Neural crest cell (in vitro differentiated cells): ENCODE measurements at regions not wholly inside any gene's neighbourhood (a gene's known extent, or its start where the extent isn't known, plus 50 kb on each side); places are given as distances from the start of the nearest gene placed in this dataset.

Experiments used
- DNase-seq: peaks from one replicate; pipeline ENCODE4 v3.0.0; 2021; ENCODE audit warnings: low read depth, mixed read lengths, low spot score
- H3K27ac Mint-ChIP-seq: one replicate; pipeline ENCODE4 v1.8.0; 2021; ENCODE audit warnings: mild to moderate bottlenecking, mixed read lengths; ENCODE audit not compliant: unreplicated experiment
- H3K27me3 Mint-ChIP-seq: 2 replicates; pipeline ENCODE4 v1.8.0; 2021; ENCODE audit warnings: low read depth, mild to moderate bottlenecking, mixed read lengths
- H3K36me3 Mint-ChIP-seq: 2 replicates; pipeline ENCODE4 v1.8.0; 2021; ENCODE audit warnings: low read depth, mild to moderate bottlenecking, mixed read lengths
- H3K4me1 Mint-ChIP-seq: 2 replicates; pipeline ENCODE4 v1.8.0; 2021; ENCODE audit warnings: mixed read lengths
- H3K4me3 Mint-ChIP-seq: one replicate; pipeline ENCODE4 v1.8.0; 2021; ENCODE audit warnings: mild to moderate bottlenecking, mixed read lengths
- H3K9me3 Mint-ChIP-seq: 2 replicates; pipeline ENCODE4 v1.8.0; 2021; ENCODE audit warnings: mixed read lengths
- CTCF ChIP-seq: fragments of 200-600 bp; sonication (generic); conservative IDR thresholded peaks from 2 replicates; pipeline ENCODE4 v1.5.0; 2021; ENCODE audit warnings: antibody characterized with exemption, mild to moderate bottlenecking

GRCh38 chrX:39399387-39399786, 598.1 kb downstream of the MID1IP1 start:
- H3K4me3 Mint-ChIP-seq, result no peak overlapping the region
- H3K27ac Mint-ChIP-seq, result no peak overlapping the region
- H3K36me3 Mint-ChIP-seq, result no peaks in the 10 kb centered on the region
- no peak for TF ChIP-seq CTCF
- no peak for DNase-seq
- peaks cover 2% of the 10 kb centered on the region for H3K9me3 Mint-ChIP-seq
- H3K4me1 Mint-ChIP-seq, result peaks cover 5% of the 10 kb centered on the region
- H3K27me3 Mint-ChIP-seq, result no peaks in the 10 kb centered on the region

- Mint-ChIP-seq H3K36me3 (no peaks in the 10 kb centered on the region), H3K4me3 (no peak overlapping the region), H3K4me1 (peaks cover 5% of the 10 kb centered on the region), H3K9me3 (peaks cover 2% of the 10 kb centered on the region), H3K27ac (no peak overlapping the region), H3K27me3 (no peaks in the 10 kb centered on the region)
- no peak for DNase-seq
- TF ChIP-seq CTCF, result no peak
Measured at GRCh38 chrX:39401483-39402110, 600.3 kb downstream of the MID1IP1 start.

GRCh38 chrX:39402158-39402557, 600.9 kb downstream of the MID1IP1 start:
- no peak for DNase-seq
- no peak for TF ChIP-seq CTCF
- Mint-ChIP-seq H3K4me3 (no peak overlapping the region), H3K4me1 (peaks cover 5% of the 10 kb centered on the region), H3K27me3 (peaks cover 2% of the 10 kb centered on the region), H3K9me3 (peaks cover 2% of the 10 kb centered on the region), H3K27ac (no peak overlapping the region), H3K36me3 (no peaks in the 10 kb centered on the region)

DNA sequence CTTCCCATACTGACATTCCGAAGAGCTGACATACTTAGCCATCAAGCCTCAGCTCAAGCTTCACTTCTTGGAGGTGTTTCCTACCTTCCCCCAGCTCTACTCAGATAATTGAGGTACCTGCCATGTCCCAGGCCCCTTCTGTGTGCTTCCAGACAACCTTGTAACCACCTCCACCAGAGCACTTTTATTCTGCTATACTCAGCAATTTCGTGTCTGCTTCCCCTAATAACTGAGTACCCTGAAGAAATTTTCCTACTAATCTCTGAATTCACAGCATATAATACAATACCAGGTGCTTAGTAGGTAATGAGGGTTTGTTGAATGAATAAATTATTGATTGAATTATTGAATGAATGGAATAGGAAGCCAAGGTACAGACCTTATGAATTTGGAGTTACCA, 605.5 kb downstream of the MID1IP1 start:
- Mint-ChIP-seq H3K36me3 (no peaks in the 10 kb centered on the region), H3K9me3 (no peaks in the 10 kb centered on the region), H3K27ac (no peak overlapping the region), H3K27me3 (peaks cover 2% of the 10 kb centered on the region), H3K4me3 (no peak overlapping the region), H3K4me1 (peaks cover 9% of the 10 kb centered on the region)
- DNase-seq, result no peak
- no peak for TF ChIP-seq CTCF

GRCh38 chrX:39409246-39409917, 608.1 kb downstream of the MID1IP1 start:
- no peak for TF ChIP-seq CTCF
- Mint-ChIP-seq H3K9me3 (peaks cover 3% of the 10 kb centered on the region), H3K27me3 (peaks cover 2% of the 10 kb centered on the region)

More at GRCh38 chrX:39409246-39409917, 608.1 kb downstream of the MID1IP1 start:
- no peak for DNase-seq
- no peaks in the 10 kb centered on the region for H3K36me3 Mint-ChIP-seq
- H3K4me1 Mint-ChIP-seq, result peaks cover 9% of the 10 kb centered on the region
- H3K27ac Mint-ChIP-seq, result no peak overlapping the region
- no peak overlapping the region for H3K4me3 Mint-ChIP-seq
